ENCODE measurements at regions not wholly inside any gene's neighbourhood (a gene's known extent, or its start where the extent isn't known, plus 50 kb on each side); places are given as distances from the start of the nearest gene placed in this dataset.

DNA sequence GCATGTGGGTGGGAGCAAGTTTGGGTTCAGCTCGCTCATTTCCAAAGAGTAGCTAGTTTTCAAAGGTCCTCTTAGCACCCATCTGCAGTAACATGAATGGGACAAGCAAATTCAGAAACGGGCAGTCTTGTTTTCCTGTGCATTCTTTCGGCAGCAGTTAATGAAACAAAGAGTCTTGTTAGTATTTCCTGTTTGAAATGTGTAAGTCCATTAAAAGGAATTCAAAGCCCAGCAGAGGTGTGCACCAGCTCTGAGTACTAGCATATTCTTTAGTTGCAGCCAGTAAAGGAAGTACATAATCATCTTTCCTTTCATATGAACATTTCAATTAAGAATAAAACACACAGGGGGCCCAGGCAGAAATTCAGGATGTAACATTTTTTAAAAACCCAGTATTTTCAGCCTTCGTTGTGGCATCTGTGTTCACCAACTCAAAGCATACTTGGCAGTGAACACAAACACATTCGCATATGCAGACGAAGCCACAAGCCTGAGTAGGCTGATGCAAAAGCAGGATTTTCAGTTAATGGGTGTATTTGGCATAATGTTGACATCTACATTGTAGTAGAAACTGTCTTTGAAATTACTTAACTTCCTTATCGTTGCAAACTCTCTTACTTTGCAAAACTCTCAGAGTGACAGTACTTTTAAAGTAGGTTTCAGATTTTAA, 570.0 kb upstream of the FLRT2 start:
- ChIA-PET POLR2A (no interaction called here), CTCF (no interaction called here)
- H3K27ac Mint-ChIP-seq: no peak overlapping the region
- H3K27me3 ChIP-seq (replicated peaks in 1 of 2; ENCODE audit: control insufficient read depth in 2 of 2, extremely low read depth in 1 of 2, insufficient read depth in 2 of 2, low read length in 1 of 2): no peaks in the 10 kb centered on the region
- no peak overlapping the region for H3K4me3 ChIP-seq (ENCODE audit: control insufficient read depth in 1 of 2, extremely low read depth in 1 of 2, low read length in 1 of 2)
- H3K4me1 Mint-ChIP-seq: no peaks in the 10 kb centered on the region
- DNase-seq: no peak
- no peaks in the 10 kb centered on the region for H3K36me3 Mint-ChIP-seq
- no peak overlapping the region for H3K4me3 Mint-ChIP-seq
- 89% methylated on average over 2 of the region's 7 CpGs for WGBS (ENCODE audit: insufficient coverage)
- no peak for ATAC-seq (replicated peaks in 1 of 4)
- H3K9me3 ChIP-seq: no peaks in the 10 kb centered on the region
- H3K27me3 Mint-ChIP-seq: no peaks in the 10 kb centered on the region
- no peaks in the 10 kb centered on the region for H3K36me3 ChIP-seq (ENCODE audit: control insufficient read depth in 2 of 2, extremely low read depth in 1 of 2, insufficient read depth in 1 of 2, low read length in 1 of 2)
- H3K9me3 Mint-ChIP-seq: peaks cover 18 to 34% (median 25%) of the 10 kb centered on the region in 3 donors
- H3K4me1 ChIP-seq (ENCODE audit: control insufficient read depth in 1 of 2, extremely low read depth in 1 of 2, insufficient read depth in 2 of 2, low read length in 2 of 2): no peaks in the 10 kb centered on the region
- no peak overlapping the region for H3K27ac ChIP-seq (ENCODE audit: low read length)

DNA sequence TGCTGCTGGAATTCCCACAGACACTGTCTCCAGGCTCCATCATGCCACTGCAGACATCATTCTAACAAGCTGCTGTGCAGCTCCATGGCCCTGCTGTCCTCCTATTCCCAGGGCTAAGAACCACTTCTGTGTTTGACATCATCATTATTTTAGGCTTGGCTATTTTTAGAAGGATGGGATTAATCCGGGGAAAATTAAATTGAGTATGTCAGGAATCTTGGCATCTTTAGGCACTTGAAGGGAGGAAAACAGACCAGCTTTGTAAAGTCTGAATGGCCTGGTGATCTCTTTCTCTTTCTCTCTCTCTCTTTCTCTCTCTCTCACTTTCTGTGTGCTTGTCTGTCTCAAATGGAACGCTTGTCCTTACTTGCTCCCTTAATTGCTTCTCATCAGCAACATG, 568.3 kb upstream of the FLRT2 start:
- Histone ChIP-seq H3K27me3 (replicated peaks in 1 of 2; ENCODE audit: control insufficient read depth in 2 of 2, extremely low read depth in 1 of 2, insufficient read depth in 2 of 2, low read length in 1 of 2) (no peaks in the 10 kb centered on the region), H3K36me3 (ENCODE audit: control insufficient read depth in 2 of 2, extremely low read depth in 1 of 2, insufficient read depth in 1 of 2, low read length in 1 of 2) (no peaks in the 10 kb centered on the region), H3K4me3 (ENCODE audit: control insufficient read depth in 1 of 2, extremely low read depth in 1 of 2, low read length in 1 of 2) (no peak overlapping the region), H3K4me1 (ENCODE audit: control insufficient read depth in 1 of 2, extremely low read depth in 1 of 2, insufficient read depth in 2 of 2, low read length in 2 of 2) (no peaks in the 10 kb centered on the region), H3K9me3 (no peaks in the 10 kb centered on the region), H3K27ac (ENCODE audit: low read length) (no peak overlapping the region)
- DNase-seq: no peak
- POLR2A ChIA-PET: no interaction called here
- Mint-ChIP-seq H3K4me3 (no peak overlapping the region), H3K27ac (no peak overlapping the region), H3K4me1 (no peaks in the 10 kb centered on the region), H3K27me3 (no peaks in the 10 kb centered on the region), H3K9me3 (peaks cover 13 to 30% (median 21%) of the 10 kb centered on the region in 3 donors), H3K36me3 (no peaks in the 10 kb centered on the region)
- ATAC-seq (replicated peaks in 1 of 4): no peak
- 100% methylated on average over 1 of the region's 2 CpGs for WGBS (ENCODE audit: insufficient coverage)
- CTCF ChIA-PET: no interaction called here

DNA sequence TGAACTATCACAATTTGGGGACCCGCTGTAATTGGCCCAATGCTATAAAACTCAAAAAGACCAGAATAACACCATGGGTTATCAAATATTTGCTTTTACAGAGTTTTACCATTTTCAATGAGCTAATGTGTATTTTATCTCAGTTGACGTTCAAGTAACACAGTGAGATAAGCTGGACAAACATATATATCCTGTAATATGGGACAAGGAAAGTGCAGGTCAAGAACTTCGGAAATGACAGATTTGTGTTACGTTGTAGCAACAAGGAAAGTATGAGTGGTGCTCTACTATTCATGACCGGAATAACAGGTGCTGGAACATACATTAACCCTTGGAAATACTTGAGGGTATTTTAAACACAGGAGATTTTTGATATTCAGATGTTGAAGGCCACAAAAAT, 566.4 kb upstream of the FLRT2 start:
- Histone ChIP-seq H3K4me3 (ENCODE audit: control insufficient read depth in 1 of 2, extremely low read depth in 1 of 2, low read length in 1 of 2) (no peak overlapping the region), H3K27ac (ENCODE audit: low read length) (no peak overlapping the region), H3K9me3 (no peaks in the 10 kb centered on the region), H3K4me1 (ENCODE audit: control insufficient read depth in 1 of 2, extremely low read depth in 1 of 2, insufficient read depth in 2 of 2, low read length in 2 of 2) (no peaks in the 10 kb centered on the region), H3K27me3 (replicated peaks in 1 of 2; ENCODE audit: control insufficient read depth in 2 of 2, extremely low read depth in 1 of 2, insufficient read depth in 2 of 2, low read length in 1 of 2) (no peaks in the 10 kb centered on the region), H3K36me3 (ENCODE audit: control insufficient read depth in 2 of 2, extremely low read depth in 1 of 2, insufficient read depth in 1 of 2, low read length in 1 of 2) (no peaks in the 10 kb centered on the region)
- DNase-seq (no peak), ATAC-seq (replicated peaks in 1 of 4) (no peak)
- POLR2A ChIA-PET: no interaction called here
- Mint-ChIP-seq H3K9me3 (peaks cover 11 to 26% (median 14%) of the 10 kb centered on the region in 3 donors), H3K27me3 (no peaks in the 10 kb centered on the region), H3K4me1 (no peaks in the 10 kb centered on the region), H3K4me3 (no peak overlapping the region), H3K36me3 (no peaks in the 10 kb centered on the region), H3K27ac (no peak overlapping the region)
- no CpG with 5 or more reads among the region's 5 CpGs for WGBS (ENCODE audit: insufficient coverage)
- CTCF ChIA-PET: no interaction called here

DNA sequence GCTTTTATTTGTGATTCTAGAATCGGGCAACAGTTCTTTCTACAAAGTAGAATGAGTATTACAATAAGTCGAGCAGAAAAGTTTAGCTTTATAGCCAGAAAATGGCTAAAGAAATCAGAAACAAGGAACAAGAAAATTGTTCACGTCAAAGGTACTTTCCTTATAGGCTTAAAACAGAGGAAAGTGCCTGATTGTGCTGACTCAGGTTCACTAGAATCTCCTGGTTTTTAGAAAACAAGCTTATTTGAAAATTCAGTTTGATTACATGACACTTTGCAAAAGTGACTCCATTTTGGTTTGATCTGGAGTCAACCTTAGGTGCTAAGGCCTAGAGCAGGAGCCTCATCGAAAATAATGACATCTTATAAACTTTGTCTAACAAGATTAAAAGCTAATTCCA, 564.7 kb upstream of the FLRT2 start:
- H3K27ac Mint-ChIP-seq: no peak overlapping the region
- no peaks in the 10 kb centered on the region for H3K36me3 Mint-ChIP-seq
- no peak overlapping the region for H3K4me3 ChIP-seq (ENCODE audit: control insufficient read depth in 1 of 2, extremely low read depth in 1 of 2, low read length in 1 of 2)
- peaks cover 10 to 15% (median 14%) of the 10 kb centered on the region in 3 donors for H3K9me3 Mint-ChIP-seq
- WGBS (ENCODE audit: insufficient coverage): 58% methylated on average over 3 of the region's 4 CpGs
- H3K9me3 ChIP-seq: no peaks in the 10 kb centered on the region
- H3K36me3 ChIP-seq (ENCODE audit: control insufficient read depth in 2 of 2, extremely low read depth in 1 of 2, insufficient read depth in 1 of 2, low read length in 1 of 2): no peaks in the 10 kb centered on the region
- H3K4me3 Mint-ChIP-seq: no peak overlapping the region
- ChIA-PET CTCF (no interaction called here), POLR2A (no interaction called here)
- DNase-seq (no peak), ATAC-seq (replicated peaks in 1 of 4) (no peak)
- H3K4me1 Mint-ChIP-seq: no peaks in the 10 kb centered on the region
- H3K27me3 ChIP-seq (replicated peaks in 1 of 2; ENCODE audit: control insufficient read depth in 2 of 2, extremely low read depth in 1 of 2, insufficient read depth in 2 of 2, low read length in 1 of 2): no peaks in the 10 kb centered on the region
- no peak overlapping the region for H3K27ac ChIP-seq (ENCODE audit: low read length)
- H3K4me1 ChIP-seq (ENCODE audit: control insufficient read depth in 1 of 2, extremely low read depth in 1 of 2, insufficient read depth in 2 of 2, low read length in 2 of 2): no peaks in the 10 kb centered on the region
- H3K27me3 Mint-ChIP-seq: no peaks in the 10 kb centered on the region

DNA sequence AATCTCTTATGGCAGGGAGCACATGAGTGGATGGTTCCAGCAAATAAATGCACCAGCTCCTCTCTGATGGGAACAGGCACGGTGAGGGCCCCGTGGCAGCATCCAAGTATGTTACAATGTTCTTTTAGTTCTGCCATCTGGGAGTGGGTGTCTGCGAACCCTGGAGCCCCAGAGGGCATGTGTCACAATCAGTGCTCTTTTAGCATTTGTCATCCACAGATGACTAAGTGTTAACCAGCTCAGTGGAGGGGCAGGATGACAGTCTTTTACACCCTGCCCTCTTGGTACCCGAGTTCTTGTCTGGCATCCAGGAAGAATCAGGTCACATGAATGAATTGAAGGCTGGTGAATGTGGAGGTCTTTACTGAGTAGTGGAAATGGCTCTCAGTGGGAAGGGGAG, 560.4 kb upstream of the FLRT2 start:
- ATAC-seq (replicated peaks in 1 of 4): no peak
- peaks cover 6 to 14% (median 10%) of the 10 kb centered on the region in 3 donors for H3K9me3 Mint-ChIP-seq
- 42% methylated on average over 4 of the region's 4 CpGs for WGBS (ENCODE audit: insufficient coverage)

DNA sequence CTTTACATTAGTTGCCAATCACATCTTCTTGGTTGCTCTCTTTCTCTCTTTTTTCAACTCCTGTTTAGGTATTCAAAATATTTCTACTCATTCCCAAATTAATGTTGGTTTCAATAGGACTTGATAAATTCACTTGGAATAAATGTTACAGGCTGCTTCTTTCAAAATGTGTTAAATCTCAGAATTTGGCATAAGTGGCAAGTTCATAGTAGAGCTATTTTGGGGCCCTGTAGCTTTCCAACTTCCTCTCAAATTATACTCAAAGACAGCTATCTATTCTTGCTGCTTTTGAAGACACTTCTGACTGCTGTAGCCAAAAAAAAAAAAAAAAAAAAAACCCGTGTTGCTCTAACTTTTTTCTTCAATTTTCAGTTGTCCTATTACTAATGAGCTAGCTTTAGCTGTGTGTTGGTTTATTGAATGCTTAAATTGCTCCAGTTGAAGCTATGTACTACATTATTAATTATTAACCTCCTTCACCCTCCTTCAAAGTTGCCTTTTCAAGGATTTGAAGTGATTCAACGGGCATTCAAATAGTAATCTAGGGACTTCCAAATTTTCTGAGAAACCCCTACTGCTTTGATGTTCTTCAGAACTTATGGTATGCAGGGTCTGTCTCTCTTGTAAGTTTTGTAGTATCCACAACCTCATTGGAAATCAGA, 554.6 kb upstream of the FLRT2 start:
- no peaks in the 10 kb centered on the region for H3K27me3 ChIP-seq (replicated peaks in 1 of 2; ENCODE audit: control insufficient read depth in 2 of 2, extremely low read depth in 1 of 2, insufficient read depth in 2 of 2, low read length in 1 of 2)
- no peak overlapping the region for H3K27ac ChIP-seq (ENCODE audit: low read length)
- Mint-ChIP-seq H3K27ac (no peak overlapping the region), H3K4me3 (no peak overlapping the region), H3K9me3 (peaks cover 8 to 18% (median 12%) of the 10 kb centered on the region in 3 donors), H3K36me3 (no peaks in the 10 kb centered on the region), H3K4me1 (no peaks in the 10 kb centered on the region), H3K27me3 (no peaks in the 10 kb centered on the region)
- WGBS (ENCODE audit: insufficient coverage): no CpG with 5 or more reads among the region's 2 CpGs
- CTCF ChIA-PET: no interaction called here
- no peaks in the 10 kb centered on the region for H3K4me1 ChIP-seq (ENCODE audit: control insufficient read depth in 1 of 2, extremely low read depth in 1 of 2, insufficient read depth in 2 of 2, low read length in 2 of 2)
- DNase-seq (no peak), ATAC-seq (replicated peaks in 1 of 4) (no peak)
- no peak overlapping the region for H3K4me3 ChIP-seq (ENCODE audit: control insufficient read depth in 1 of 2, extremely low read depth in 1 of 2, low read length in 1 of 2)
- POLR2A ChIA-PET: interaction anchor here in 1 of 2 donors (0.6 kb wide), 1 partner anchor 249 kb away, joined by 8 read pairs; no protein-coding TSS in a partner anchor
- H3K9me3 ChIP-seq: no peaks in the 10 kb centered on the region
- no peaks in the 10 kb centered on the region for H3K36me3 ChIP-seq (ENCODE audit: control insufficient read depth in 2 of 2, extremely low read depth in 1 of 2, insufficient read depth in 1 of 2, low read length in 1 of 2)

More for the DNA sequence above, 560.4 kb upstream of the FLRT2 start:
- H3K4me1 Mint-ChIP-seq: no peaks in the 10 kb centered on the region
- H3K36me3 Mint-ChIP-seq: no peaks in the 10 kb centered on the region
- CTCF ChIA-PET: no interaction called here
- Histone ChIP-seq H3K4me3 (ENCODE audit: control insufficient read depth in 1 of 2, extremely low read depth in 1 of 2, low read length in 1 of 2) (no peak overlapping the region), H3K9me3 (no peaks in the 10 kb centered on the region), H3K36me3 (ENCODE audit: control insufficient read depth in 2 of 2, extremely low read depth in 1 of 2, insufficient read depth in 1 of 2, low read length in 1 of 2) (no peaks in the 10 kb centered on the region), H3K27ac (ENCODE audit: low read length) (no peak overlapping the region), H3K4me1 (ENCODE audit: control insufficient read depth in 1 of 2, extremely low read depth in 1 of 2, insufficient read depth in 2 of 2, low read length in 2 of 2) (no peaks in the 10 kb centered on the region), H3K27me3 (replicated peaks in 1 of 2; ENCODE audit: control insufficient read depth in 2 of 2, extremely low read depth in 1 of 2, insufficient read depth in 2 of 2, low read length in 1 of 2) (no peaks in the 10 kb centered on the region)
- no peak overlapping the region for H3K27ac Mint-ChIP-seq
- DNase-seq: no peak
- no peak overlapping the region for H3K4me3 Mint-ChIP-seq
- no peaks in the 10 kb centered on the region for H3K27me3 Mint-ChIP-seq
- POLR2A ChIA-PET: no interaction called here
